Neuron (in vitro differentiated cells): ENCODE measurements at regions not wholly inside any gene's neighbourhood (a gene's known extent, or its start where the extent isn't known, plus 50 kb on each side); places are given as distances from the start of the nearest gene placed in this dataset.

ENCODE experiments used
- H2AFZ ChIP-seq: one replicate; pipeline ENCODE4 v1.6.1; 2013; ENCODE audit warnings: low read depth, mild to moderate bottlenecking, inconsistent platforms, low read length, moderate library complexity
- H3K27me3 ChIP-seq: one replicate; pipeline ENCODE4 v1.6.1; 2013; ENCODE audit warnings: low read length; ENCODE audit not compliant: insufficient read depth
- H3K36me3 ChIP-seq: one replicate; pipeline ENCODE4 v1.6.1; 2013; ENCODE audit warnings: low read length; ENCODE audit not compliant: insufficient read depth
- H3K4me1 ChIP-seq: one replicate; pipeline ENCODE4 v1.6.1; 2013; ENCODE audit warnings: low read length; ENCODE audit not compliant: insufficient read depth
- H3K4me3 ChIP-seq: 2 replicates; pipeline ENCODE4 v1.5.1; 2013; ENCODE audit warnings: mild to moderate bottlenecking, low read length, moderate library complexity
- H3K9me3 ChIP-seq: one replicate; pipeline ENCODE4 v1.6.1; 2013; ENCODE audit warnings: low read length

DNA sequence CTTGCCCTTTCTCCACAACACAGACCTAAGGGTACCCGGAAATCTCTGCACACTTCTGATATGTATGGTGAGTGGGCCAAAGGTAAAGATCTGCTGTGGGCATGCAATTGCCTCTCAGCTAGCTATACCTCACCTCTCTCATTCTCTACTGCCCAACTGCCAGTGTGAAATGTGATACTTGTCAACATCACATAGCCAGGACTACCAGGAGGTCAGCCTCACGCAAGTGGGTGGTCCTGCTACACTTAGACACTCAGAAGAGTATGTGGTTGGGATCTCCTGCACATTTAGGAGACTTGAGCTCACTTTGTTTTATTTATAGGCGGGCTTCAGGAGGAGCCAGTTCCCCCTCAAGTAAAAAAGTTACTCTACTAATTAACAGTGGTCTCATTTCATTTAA lies 88.0 kb upstream of the MAN2A1 start:
- no peak overlapping the region for H2AFZ ChIP-seq
- no peaks in the 10 kb centered on the region for H3K9me3 ChIP-seq
- no peaks in the 10 kb centered on the region for H3K4me1 ChIP-seq
- no peak overlapping the region for H3K4me3 ChIP-seq
- no peaks in the 10 kb centered on the region for H3K27me3 ChIP-seq
- no peaks in the 10 kb centered on the region for H3K36me3 ChIP-seq

DNA sequence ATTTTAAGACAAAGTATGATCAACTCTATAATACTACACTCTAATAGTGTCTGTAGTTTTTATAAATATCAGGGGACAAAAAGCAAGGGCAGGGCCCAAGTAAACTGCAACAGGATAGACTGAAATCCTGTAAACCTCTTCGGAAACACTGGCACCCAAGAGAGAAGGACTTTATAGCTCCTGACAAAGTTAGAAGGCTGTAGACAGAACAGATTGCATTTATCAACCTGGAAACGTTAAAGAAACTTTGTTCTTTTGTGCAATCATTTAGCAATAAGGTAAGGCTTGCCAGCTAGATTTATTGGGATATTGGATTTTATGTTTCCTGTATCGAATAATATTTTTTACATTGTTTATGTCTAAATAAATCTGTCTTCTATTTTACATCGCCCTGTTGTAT lies 91.8 kb upstream of the MAN2A1 start:
- Histone ChIP-seq H3K36me3 (no peaks in the 10 kb centered on the region), H3K4me1 (no peaks in the 10 kb centered on the region), H2AFZ (no peak overlapping the region), H3K27me3 (no peaks in the 10 kb centered on the region), H3K9me3 (no peaks in the 10 kb centered on the region), H3K4me3 (no peak overlapping the region)

DNA sequence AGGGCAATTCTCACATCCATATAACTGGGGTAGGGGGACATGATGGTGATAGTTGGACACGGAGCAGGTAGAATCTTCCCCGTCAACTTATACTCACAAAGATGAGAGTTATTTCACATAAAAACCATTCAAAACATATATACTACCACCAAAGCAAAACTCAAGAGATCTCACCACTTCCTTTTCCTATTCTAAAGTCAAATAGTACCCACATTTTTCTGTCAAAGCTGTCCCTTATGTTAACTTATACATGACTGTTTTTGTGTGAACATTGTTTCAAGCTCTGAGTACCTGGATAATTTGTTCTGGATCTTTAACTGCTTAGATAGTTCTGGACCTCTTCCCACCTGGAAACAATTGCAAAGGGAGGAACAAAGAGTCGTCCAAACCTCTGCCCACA lies 95.5 kb upstream of the MAN2A1 start:
- no peaks in the 10 kb centered on the region for H3K9me3 ChIP-seq
- H3K36me3 ChIP-seq: no peaks in the 10 kb centered on the region
- no peaks in the 10 kb centered on the region for H3K27me3 ChIP-seq
- no peak overlapping the region for H3K4me3 ChIP-seq
- H2AFZ ChIP-seq: no peak overlapping the region
- H3K4me1 ChIP-seq: no peaks in the 10 kb centered on the region

DNA sequence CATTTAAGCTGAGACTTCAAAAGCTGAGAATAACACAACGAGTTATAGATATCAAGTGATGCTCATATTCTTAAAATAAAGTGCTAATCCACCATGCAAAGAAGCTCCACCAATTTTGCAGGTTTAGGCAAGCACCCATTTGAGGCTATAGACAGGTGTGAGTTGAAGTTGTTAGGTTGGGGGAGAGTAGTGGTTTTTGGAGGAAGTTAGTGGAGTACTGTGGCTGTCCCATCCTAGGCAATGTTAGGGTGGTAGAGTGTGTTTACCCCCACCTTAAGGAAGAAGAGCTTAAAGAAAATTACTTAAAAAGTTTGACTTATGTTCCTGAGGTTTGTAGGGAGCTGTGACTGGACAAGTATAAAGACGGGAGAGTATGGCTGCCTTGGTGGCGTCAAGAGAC lies 98.9 kb upstream of the MAN2A1 start:
- H3K9me3 ChIP-seq: no peaks in the 10 kb centered on the region
- H2AFZ ChIP-seq: no peak overlapping the region
- no peaks in the 10 kb centered on the region for H3K27me3 ChIP-seq
- no peak overlapping the region for H3K4me3 ChIP-seq
- no peaks in the 10 kb centered on the region for H3K4me1 ChIP-seq
- H3K36me3 ChIP-seq: no peaks in the 10 kb centered on the region

DNA sequence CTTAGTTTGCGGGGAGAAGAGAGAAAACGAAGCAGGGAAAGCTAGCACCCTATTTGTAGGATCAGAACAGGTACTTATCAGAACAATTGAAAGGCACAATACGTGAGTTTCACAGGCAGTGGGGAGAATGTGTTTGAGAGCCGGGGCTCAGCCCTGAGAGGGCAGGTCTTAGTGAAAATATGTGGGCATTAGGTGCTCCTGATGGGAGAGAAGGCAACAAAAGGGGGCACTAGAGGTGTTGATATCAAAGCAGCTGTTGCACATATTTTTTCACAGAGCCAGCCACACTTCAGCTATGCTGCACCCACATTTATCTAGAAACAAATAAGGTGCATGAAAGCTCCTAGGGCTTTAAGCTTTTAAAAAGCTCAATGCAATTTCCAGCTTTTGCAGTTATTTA lies 99.7 kb upstream of the MAN2A1 start:
- Histone ChIP-seq H3K9me3 (no peaks in the 10 kb centered on the region), H2AFZ (no peak overlapping the region), H3K27me3 (no peaks in the 10 kb centered on the region), H3K36me3 (no peaks in the 10 kb centered on the region), H3K4me1 (no peaks in the 10 kb centered on the region), H3K4me3 (no peak overlapping the region)

DNA sequence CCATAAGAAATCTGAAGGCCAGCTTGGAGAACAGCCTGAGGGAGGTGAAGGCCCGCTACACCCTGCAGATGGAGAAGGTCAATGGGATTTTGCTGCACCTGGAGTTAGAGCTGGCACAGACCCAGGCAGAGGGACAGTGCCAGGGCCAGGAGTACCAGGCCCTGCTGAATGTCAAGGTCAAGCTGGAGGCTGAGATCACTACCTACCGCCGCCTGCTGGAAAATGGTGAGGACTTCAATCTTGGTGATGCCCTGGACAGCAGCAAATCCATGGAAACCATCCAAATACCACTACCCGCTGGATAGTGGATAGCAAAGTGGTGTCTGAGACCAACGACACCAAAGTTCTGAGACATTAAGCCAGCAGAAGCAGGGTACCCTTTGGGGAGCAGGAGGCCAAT lies 100.5 kb upstream of the MAN2A1 start:
- no peak overlapping the region for H2AFZ ChIP-seq
- H3K27me3 ChIP-seq: no peaks in the 10 kb centered on the region
- H3K9me3 ChIP-seq: no peaks in the 10 kb centered on the region
- no peaks in the 10 kb centered on the region for H3K36me3 ChIP-seq
- no peak overlapping the region for H3K4me3 ChIP-seq
- no peaks in the 10 kb centered on the region for H3K4me1 ChIP-seq

DNA sequence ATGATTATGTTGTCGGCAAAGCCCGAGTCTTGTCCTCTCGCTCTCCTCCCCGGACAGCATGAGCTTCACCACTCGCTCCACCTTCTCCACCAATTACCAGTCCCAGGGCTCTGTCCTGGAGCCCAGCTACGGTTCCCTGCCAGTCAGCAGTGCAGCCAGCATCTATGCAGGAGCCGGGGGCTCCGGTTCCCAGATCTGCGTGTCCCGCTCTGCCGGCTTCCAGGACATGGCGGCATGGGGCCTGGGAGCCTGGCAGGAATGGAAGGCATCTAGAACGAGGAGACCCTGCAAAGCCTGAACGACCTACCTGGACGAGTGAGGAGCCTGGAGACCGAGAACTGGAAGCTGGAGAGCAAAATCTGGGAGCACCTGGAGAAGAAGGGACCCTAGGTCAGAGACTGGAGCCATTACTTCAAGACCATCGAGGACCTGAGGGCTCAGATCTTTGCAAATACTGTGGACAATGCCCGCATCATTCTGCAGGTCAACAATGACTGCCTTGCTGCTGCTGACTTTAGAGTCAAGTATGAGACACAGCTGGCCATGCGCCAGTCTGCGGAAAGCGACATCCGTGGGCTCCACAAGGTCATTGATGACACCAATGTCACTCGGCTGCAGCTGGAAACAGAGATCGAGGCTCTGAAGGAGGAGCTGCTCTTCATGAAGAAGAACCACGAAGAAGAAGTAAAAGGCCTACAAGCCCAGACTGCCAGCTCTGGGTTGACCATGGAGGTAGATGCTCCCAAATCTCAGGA lies 101.3 kb upstream of the MAN2A1 start:
- Histone ChIP-seq H3K27me3 (no peaks in the 10 kb centered on the region), H3K9me3 (no peaks in the 10 kb centered on the region), H2AFZ (no peak overlapping the region), H3K4me3 (no peak overlapping the region), H3K36me3 (no peaks in the 10 kb centered on the region), H3K4me1 (no peaks in the 10 kb centered on the region)

DNA sequence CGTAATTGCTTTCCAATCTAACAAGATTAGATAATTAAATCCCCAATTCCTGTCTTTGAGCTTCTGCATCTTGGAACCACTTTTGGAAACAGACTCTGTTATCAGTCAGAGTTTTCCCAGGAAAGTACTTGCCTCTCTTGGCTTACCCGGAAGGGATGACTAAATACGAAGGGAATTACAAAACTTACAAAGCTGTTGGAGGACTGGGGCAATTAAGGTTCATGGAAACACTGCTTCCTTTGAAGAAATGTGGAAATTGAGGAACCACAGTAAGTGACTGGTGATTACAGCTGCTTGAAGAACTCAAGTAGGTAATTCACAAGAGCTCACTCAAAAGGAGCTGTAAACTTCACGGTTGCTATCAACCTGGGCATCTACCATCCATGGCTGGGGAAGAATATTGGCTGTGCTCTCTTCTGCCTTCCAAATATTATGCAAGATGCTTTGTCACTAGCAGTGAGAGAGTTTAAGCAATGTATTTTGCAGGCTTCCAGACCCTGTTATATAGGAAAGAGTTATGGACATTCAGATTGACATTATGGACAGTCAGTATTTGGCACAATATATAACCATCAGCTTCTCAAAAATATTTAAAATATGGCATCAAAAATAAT lies 104.6 kb upstream of the MAN2A1 start:
- no peak overlapping the region for H3K4me3 ChIP-seq
- no peaks in the 10 kb centered on the region for H3K9me3 ChIP-seq
- H2AFZ ChIP-seq: no peak overlapping the region
- H3K36me3 ChIP-seq: no peaks in the 10 kb centered on the region
- no peaks in the 10 kb centered on the region for H3K27me3 ChIP-seq
- no peaks in the 10 kb centered on the region for H3K4me1 ChIP-seq

DNA sequence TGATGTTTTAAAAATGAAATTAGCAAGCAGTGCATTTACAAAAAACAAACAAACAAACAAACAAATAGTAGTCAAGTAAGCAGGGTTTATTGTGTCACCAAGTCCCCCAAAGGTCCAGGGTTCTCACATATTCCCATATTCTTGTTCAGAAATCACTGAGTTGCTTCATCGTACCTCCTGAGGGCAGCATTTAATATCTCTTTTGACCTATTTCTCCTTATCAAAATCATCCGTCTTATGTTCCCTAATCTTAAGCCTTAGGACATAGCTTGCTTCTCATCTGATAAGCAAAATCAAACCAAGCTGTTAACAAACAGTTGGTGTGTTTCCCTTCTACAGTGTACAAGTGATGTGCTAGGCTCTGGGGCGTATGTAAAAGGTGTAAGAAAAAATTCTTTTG lies 109.5 kb upstream of the MAN2A1 start:
- Histone ChIP-seq H2AFZ (no peak overlapping the region), H3K4me1 (no peaks in the 10 kb centered on the region), H3K36me3 (no peaks in the 10 kb centered on the region), H3K27me3 (no peaks in the 10 kb centered on the region), H3K4me3 (no peak overlapping the region), H3K9me3 (no peaks in the 10 kb centered on the region)

DNA sequence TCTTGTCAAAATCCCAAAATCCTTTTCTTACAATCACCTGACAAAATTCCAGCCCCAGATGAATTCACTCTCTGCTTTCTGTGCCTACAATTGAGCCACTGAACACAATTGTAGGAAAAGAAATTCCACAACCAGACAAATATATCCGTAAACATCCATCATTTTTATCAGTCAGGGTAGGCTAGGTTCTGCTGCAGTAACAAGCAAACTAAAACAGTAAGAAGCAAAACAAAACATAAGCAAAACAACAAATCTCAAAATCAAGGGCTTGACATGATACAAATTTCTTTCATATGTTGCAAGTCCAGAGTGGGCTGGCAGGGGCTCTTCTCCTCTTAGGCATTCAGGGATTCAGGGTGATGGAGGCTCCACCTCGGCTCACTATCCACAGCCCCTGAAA lies 114.2 kb upstream of the MAN2A1 start:
- no peaks in the 10 kb centered on the region for H3K27me3 ChIP-seq
- H3K9me3 ChIP-seq: no peaks in the 10 kb centered on the region
- no peaks in the 10 kb centered on the region for H3K4me1 ChIP-seq
- no peaks in the 10 kb centered on the region for H3K36me3 ChIP-seq
- no peak overlapping the region for H3K4me3 ChIP-seq
- no peak overlapping the region for H2AFZ ChIP-seq

DNA sequence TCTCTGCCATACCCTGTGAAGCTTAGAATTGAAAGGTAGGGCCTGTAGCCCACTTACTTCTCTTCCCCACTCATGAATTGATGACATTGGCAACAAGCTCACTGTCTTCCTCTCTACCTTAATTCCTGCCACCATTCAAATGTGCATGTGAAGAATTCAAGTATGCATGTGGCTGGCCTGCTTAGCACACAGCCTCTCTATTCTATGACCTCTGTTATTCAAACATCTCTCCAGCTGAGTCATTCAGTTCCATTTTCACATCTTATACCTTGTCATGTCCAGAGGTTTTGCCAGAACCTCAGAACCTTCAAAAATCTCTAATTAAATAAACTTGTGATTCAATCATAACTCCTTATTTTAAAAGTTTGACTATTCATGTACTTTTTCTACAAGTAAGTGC lies 114.7 kb upstream of the MAN2A1 start:
- Histone ChIP-seq H2AFZ (no peak overlapping the region), H3K27me3 (no peaks in the 10 kb centered on the region), H3K4me3 (no peak overlapping the region), H3K9me3 (no peaks in the 10 kb centered on the region), H3K36me3 (no peaks in the 10 kb centered on the region), H3K4me1 (no peaks in the 10 kb centered on the region)

DNA sequence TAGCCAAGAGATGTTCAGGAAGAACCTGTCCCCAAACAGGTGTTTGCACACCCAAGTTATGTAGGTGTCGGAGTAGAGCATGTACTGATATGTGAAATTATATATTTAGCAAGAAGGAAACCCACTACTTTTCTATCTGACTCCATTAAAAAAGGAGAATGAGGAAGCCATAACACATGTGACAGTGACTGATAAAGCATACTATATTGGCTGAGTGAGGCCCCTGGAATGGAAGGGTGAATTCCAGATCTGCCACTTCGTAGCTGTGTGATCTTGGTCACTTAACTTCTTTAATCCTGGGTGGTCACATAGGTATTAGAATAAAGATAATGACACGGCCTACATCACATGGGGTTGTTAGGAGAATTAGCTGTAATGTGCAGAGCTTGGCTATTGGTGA lies 116.0 kb upstream of the MAN2A1 start:
- Histone ChIP-seq H3K36me3 (no peaks in the 10 kb centered on the region), H3K4me3 (no peak overlapping the region), H3K9me3 (no peaks in the 10 kb centered on the region), H3K4me1 (no peaks in the 10 kb centered on the region), H3K27me3 (no peaks in the 10 kb centered on the region), H2AFZ (no peak overlapping the region)

DNA sequence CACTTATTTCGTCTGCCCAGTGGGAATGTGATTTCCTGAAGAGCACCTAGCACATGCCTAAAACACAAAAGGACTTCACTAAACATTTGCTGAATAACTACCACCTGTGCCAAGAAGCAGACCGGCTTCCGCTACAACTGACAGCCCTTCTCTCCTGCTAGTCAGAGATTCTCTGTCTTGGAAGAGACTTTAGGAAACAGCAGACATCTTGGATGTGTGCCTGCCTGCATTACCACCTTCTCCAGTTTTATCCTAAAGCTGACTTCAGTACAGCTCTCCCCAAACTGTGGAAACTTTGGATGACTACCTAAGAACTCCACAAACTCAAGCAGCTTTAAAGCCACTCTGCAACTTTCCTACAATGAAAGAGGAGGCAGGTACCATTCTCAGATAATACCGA lies 116.5 kb upstream of the MAN2A1 start:
- Histone ChIP-seq H3K27me3 (no peaks in the 10 kb centered on the region), H3K4me3 (no peak overlapping the region), H2AFZ (no peak overlapping the region), H3K36me3 (no peaks in the 10 kb centered on the region), H3K9me3 (no peaks in the 10 kb centered on the region), H3K4me1 (no peaks in the 10 kb centered on the region)

DNA sequence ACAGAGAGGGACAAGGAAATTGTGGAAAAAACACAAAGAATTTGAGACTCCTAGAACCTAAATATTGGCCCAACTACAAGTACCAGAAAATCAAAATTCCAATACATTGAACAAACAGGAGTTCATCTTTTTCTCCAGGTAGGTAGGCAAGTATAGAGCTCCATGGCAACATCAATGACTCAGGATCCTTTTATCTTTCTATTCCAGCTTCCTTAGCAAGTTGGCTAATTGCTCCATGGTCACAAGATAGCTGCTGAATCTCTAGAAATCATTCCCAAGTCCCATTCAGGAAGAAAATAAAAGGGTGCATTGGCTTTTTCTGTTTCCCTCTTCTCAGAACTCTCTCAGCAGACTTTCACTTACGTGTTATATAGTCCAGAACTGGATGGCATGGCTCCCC lies 117.9 kb upstream of the MAN2A1 start:
- no peaks in the 10 kb centered on the region for H3K4me1 ChIP-seq
- H2AFZ ChIP-seq: no peak overlapping the region
- no peaks in the 10 kb centered on the region for H3K36me3 ChIP-seq
- H3K9me3 ChIP-seq: no peaks in the 10 kb centered on the region
- H3K27me3 ChIP-seq: no peaks in the 10 kb centered on the region
- H3K4me3 ChIP-seq: no peak overlapping the region
